ENCODE measurements at regions not wholly inside any gene's neighbourhood (a gene's known extent, or its start where the extent isn't known, plus 50 kb on each side); places are given as distances from the start of the nearest gene placed in this dataset.

GRCh38 chr11:129728581-129728980 lies 87.1 kb upstream of the TMEM45B start:
- no peak for TF ChIP-seq EZH2 (IDR thresholded peaks at IDR 0.05; ENCODE audit: borderline replicate concordance, insufficient read depth, low read depth, low read length, poor library complexity, severe bottlenecking)
- TF ChIP-seq, protein P1, sequence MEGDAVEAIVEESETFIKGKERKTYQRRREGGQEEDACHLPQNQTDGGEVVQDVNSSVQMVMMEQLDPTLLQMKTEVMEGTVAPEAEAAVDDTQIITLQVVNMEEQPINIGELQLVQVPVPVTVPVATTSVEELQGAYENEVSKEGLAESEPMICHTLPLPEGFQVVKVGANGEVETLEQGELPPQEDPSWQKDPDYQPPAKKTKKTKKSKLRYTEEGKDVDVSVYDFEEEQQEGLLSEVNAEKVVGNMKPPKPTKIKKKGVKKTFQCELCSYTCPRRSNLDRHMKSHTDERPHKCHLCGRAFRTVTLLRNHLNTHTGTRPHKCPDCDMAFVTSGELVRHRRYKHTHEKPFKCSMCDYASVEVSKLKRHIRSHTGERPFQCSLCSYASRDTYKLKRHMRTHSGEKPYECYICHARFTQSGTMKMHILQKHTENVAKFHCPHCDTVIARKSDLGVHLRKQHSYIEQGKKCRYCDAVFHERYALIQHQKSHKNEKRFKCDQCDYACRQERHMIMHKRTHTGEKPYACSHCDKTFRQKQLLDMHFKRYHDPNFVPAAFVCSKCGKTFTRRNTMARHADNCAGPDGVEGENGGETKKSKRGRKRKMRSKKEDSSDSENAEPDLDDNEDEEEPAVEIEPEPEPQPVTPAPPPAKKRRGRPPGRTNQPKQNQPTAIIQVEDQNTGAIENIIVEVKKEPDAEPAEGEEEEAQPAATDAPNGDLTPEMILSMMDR (IDR thresholded peaks at IDR 0.05) = no peak

All from B cell (primary cell).